Left ventricle myocardium inferior (tissue), 1 donor: ENCODE measurements at regions not wholly inside any gene's neighbourhood (a gene's known extent, or its start where the extent isn't known, plus 50 kb on each side); places are given as distances from the start of the nearest gene placed in this dataset.

ENCODE experiments used
- DNase-seq: peaks from one replicate; pipeline ENCODE4 v3.0.0-alpha.2; 2020
- H3K27ac ChIP-seq: fragments of 200-600 bp; replicated peaks from 2 replicates; pipeline ENCODE4 v1.8.0; 2021
- H3K27me3 ChIP-seq: fragments of 200-600 bp; 2 replicates; pipeline ENCODE4 v1.8.0; 2021; ENCODE audit warnings: low read depth
- H3K36me3 ChIP-seq: fragments of 200-600 bp; 2 replicates; pipeline ENCODE4 v1.8.0; 2021
- H3K4me1 ChIP-seq: fragments of 200-600 bp; 2 replicates; pipeline ENCODE4 v1.8.0; 2021
- H3K4me3 ChIP-seq: fragments of 200-600 bp; 2 replicates; pipeline ENCODE4 v1.8.0; 2021; ENCODE audit warnings: mild to moderate bottlenecking, moderate library complexity
- H3K9me3 ChIP-seq: fragments of 200-600 bp; replicated peaks from 2 replicates; pipeline ENCODE4 v1.8.0; 2021
- CTCF ChIP-seq: fragments of 200-600 bp; IDR thresholded peaks from 2 replicates; pipeline ENCODE4 v1.8.0; 2021; ENCODE audit warnings: antibody characterized with exemption, mild to moderate bottlenecking, borderline replicate concordance
- intact Hi-C: fragments of 100-400 bp; cut with micrococcal nuclease; formaldehyde crosslinking; loops from one replicate; pipeline ENCODE4 v1.11.0; 2022
- donor health status: DM: no; HTN: yes; CAD: no; lungs with severe emphysema.

GRCh38 chr1:207248544-207249198 is 72.8 kb upstream of the CD55 start:
- Histone ChIP-seq H3K27ac (no peak overlapping the region), H3K36me3 (no peaks in the 10 kb centered on the region), H3K27me3 (no peaks in the 10 kb centered on the region), H3K9me3 (no peaks in the 10 kb centered on the region), H3K4me1 (no peaks in the 10 kb centered on the region), H3K4me3 (no peak overlapping the region)
- TF ChIP-seq CTCF: no peak
- DNase-seq: no peak
- intact Hi-C loops: no loop called here

- no peak overlapping the region for H3K27ac ChIP-seq
- no peaks in the 10 kb centered on the region for H3K9me3 ChIP-seq
- H3K4me1 ChIP-seq: no peaks in the 10 kb centered on the region
- H3K36me3 ChIP-seq: no peaks in the 10 kb centered on the region
- no peak overlapping the region for H3K4me3 ChIP-seq
- intact Hi-C loops: loop anchor here (10.0 kb wide), 1 partner anchor 94 kb away; no protein-coding TSS in a partner anchor
- no peak for TF ChIP-seq CTCF
- DNase-seq: no peak
- no peaks in the 10 kb centered on the region for H3K27me3 ChIP-seq
Measured at GRCh38 chr1:207250431-207250830, 71.0 kb upstream of the CD55 start.

GRCh38 chr1:207251066-207251465 is 70.4 kb upstream of the CD55 start:
- Histone ChIP-seq H3K27me3 (no peaks in the 10 kb centered on the region), H3K9me3 (no peaks in the 10 kb centered on the region)
- no peak for TF ChIP-seq CTCF

GRCh38 chr1:207256869-207257268 is 64.6 kb upstream of the CD55 start:
- H3K36me3 ChIP-seq: no peaks in the 10 kb centered on the region
- H3K9me3 ChIP-seq: peaks cover 3% of the 10 kb centered on the region
- H3K27ac ChIP-seq: no peak overlapping the region
- no peak overlapping the region for H3K4me3 ChIP-seq
- TF ChIP-seq CTCF: no peak
- H3K27me3 ChIP-seq: no peaks in the 10 kb centered on the region
- intact Hi-C loops: loop anchor here (10.0 kb wide), 1 partner anchor 88 kb away; no protein-coding TSS in a partner anchor
- no peak for DNase-seq
- no peaks in the 10 kb centered on the region for H3K4me1 ChIP-seq

More at GRCh38 chr1:207251066-207251465, 70.4 kb upstream of the CD55 start:
- DNase-seq: no peak
- Histone ChIP-seq H3K4me3 (no peak overlapping the region), H3K36me3 (no peaks in the 10 kb centered on the region), H3K27ac (no peak overlapping the region), H3K4me1 (no peaks in the 10 kb centered on the region)
- intact Hi-C loops: loop anchor here (10.0 kb wide), 1 partner anchor 94 kb away; no protein-coding TSS in a partner anchor

- Histone ChIP-seq H3K27me3 (no peaks in the 10 kb centered on the region), H3K9me3 (peaks cover 3% of the 10 kb centered on the region), H3K36me3 (no peaks in the 10 kb centered on the region), H3K4me3 (no peak overlapping the region), H3K27ac (no peak overlapping the region), H3K4me1 (no peaks in the 10 kb centered on the region)
- peak; percentile 52 for TF ChIP-seq CTCF
- no peak for DNase-seq
- intact Hi-C loops: loop anchor here (10.0 kb wide), 1 partner anchor 85 kb away; no protein-coding TSS in a partner anchor
Measured at GRCh38 chr1:207259391-207259790, 62.1 kb upstream of the CD55 start.
